Hepatocyte (in vitro differentiated cells): ENCODE measurements at regions not wholly inside any gene's neighbourhood (a gene's known extent, or its start where the extent isn't known, plus 50 kb on each side); places are given as distances from the start of the nearest gene placed in this dataset.

Experiments used
- EZH2 ChIP-seq: fragments of 200-600 bp; sonication (generic); IDR thresholded peaks from 2 replicates; pipeline ENCODE4 v1.6.1; 2016; ENCODE audit warnings: antibody characterized with exemption, mild to moderate bottlenecking, borderline replicate concordance
- TF ChIP-seq, protein P1 (sequence below): fragments of 200-600 bp; sonication (generic); IDR thresholded peaks from 2 replicates; pipeline ENCODE4 v1.5.1; 2016; ENCODE audit warnings: antibody characterized with exemption, mild to moderate bottlenecking; ENCODE audit not compliant: poor library complexity

DNA sequence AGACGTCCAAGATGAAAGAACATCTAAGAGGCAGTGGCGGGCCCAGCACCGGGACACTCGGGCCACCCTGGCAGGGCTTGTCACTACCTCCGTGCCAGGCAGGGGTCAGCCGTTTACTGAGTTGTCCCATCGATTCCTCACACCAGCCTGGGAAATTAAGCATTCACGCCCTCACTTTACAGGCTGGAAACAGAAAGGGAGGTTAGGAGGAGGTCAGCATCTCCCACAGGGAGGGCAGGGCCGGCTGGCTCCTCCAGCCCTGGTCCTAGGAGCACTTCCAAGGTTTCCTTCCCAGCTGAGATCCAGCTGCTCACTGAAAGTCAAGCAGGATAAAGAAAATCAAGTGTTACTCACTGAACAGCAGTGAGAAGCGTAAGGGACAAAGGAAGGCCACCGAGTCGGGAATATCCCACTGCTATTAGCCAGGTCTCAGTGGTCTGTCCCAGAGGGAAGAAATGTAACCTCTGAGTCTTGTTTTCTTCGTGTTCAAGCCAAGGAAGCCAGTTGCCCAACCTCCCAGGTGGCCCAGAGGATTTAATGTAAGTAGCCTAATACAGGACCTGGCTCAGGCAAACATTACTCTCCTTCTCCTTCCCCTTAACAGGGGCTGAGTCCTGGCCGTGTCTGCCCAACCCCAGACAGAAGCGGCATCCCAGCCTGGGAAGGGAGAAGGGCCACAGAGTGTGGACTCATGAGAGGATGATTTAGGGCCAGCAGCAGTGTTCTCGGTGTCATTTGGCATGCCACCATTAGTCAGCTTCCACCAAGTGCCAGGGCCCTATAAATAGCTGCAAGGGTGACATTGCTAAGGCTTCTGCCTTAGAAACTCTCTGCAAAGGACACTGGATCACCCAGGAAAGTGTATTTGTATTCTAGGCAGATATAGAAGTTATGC lies 203.1 kb upstream of the GALNT2 start:
- TF ChIP-seq, protein P1, sequence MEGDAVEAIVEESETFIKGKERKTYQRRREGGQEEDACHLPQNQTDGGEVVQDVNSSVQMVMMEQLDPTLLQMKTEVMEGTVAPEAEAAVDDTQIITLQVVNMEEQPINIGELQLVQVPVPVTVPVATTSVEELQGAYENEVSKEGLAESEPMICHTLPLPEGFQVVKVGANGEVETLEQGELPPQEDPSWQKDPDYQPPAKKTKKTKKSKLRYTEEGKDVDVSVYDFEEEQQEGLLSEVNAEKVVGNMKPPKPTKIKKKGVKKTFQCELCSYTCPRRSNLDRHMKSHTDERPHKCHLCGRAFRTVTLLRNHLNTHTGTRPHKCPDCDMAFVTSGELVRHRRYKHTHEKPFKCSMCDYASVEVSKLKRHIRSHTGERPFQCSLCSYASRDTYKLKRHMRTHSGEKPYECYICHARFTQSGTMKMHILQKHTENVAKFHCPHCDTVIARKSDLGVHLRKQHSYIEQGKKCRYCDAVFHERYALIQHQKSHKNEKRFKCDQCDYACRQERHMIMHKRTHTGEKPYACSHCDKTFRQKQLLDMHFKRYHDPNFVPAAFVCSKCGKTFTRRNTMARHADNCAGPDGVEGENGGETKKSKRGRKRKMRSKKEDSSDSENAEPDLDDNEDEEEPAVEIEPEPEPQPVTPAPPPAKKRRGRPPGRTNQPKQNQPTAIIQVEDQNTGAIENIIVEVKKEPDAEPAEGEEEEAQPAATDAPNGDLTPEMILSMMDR: no peak
- no peak for TF ChIP-seq EZH2
